ENCODE measurements at regions not wholly inside any gene's neighbourhood (a gene's known extent, or its start where the extent isn't known, plus 50 kb on each side); places are given as distances from the start of the nearest gene placed in this dataset.

- H3K79me2 ChIP-seq (ENCODE audit: control insufficient read depth, insufficient read depth, low read length) = no peaks in the 10 kb centered on the region
- POLR2A ChIA-PET = interaction anchor here (1.5 kb wide), 1 partner anchor 18 kb away, joined by 7 read pairs; no protein-coding TSS in a partner anchor
- H3K4me1 ChIP-seq (ENCODE audit: control insufficient read depth, insufficient read depth, low read length) = peaks cover 22% of the 10 kb centered on the region
- no TSS peak for BruUV-seq (replicated peaks)
- H3K4me3 ChIP-seq = no peak overlapping the region
- no peak overlapping the region for H3K4me2 ChIP-seq (ENCODE audit: control insufficient read depth, insufficient read depth)
- SMC1A ChIA-PET (ENCODE audit: uncharacterized antibody, unreplicated experiment) = interaction anchor here (1.0 to 1.2 kb wide), 2 partner anchors 11 to 18 kb away, joined by 3 read pairs; no protein-coding TSS in a partner anchor
- intact Hi-C loops (cut with micrococcal nuclease; ENCODE audit: unreplicated experiment) = no loop called here
- in situ Hi-C loops (cut with MboI) = no loop called here
- peaks cover 3% of the 10 kb centered on the region; the same call in 1 of the 3 replicates for H3K9me3 ChIP-seq (replicated peaks; ENCODE audit: control insufficient read depth, insufficient read depth, low read length)
- H4K20me1 ChIP-seq (ENCODE audit: control insufficient read depth, insufficient read depth) = no peaks in the 10 kb centered on the region
- H3K27ac ChIP-seq (ENCODE audit: control insufficient read depth, insufficient read depth) = no peak overlapping the region
- TF ChIP-seq SUZ12 (IDR thresholded peaks at IDR 0.05; ENCODE audit: unreplicated experiment) (no peak), SKIL (IDR thresholded peaks at IDR 0.05; ENCODE audit: low read depth, poor library complexity, severe bottlenecking) (no peak), IRF5 (IDR thresholded peaks at IDR 0.05; ENCODE audit: borderline replicate concordance) (no peak), PAX5 (IDR thresholded peaks at IDR 0.05; ENCODE audit: borderline replicate concordance, low read depth, low read length) (no peak), BMI1 (IDR thresholded peaks at IDR 0.05; ENCODE audit: borderline replicate concordance) (no peak), BCL3 (IDR thresholded peaks at IDR 0.05; ENCODE audit: borderline replicate concordance, insufficient read depth, low read depth, low read length, poor library complexity, severe bottlenecking) (no peak), SMARCA5 (IDR thresholded peaks at IDR 0.05) (no peak), STAT1 (conservative IDR thresholded peaks at IDR 0.05) (no peak), ZNF217 (IDR thresholded peaks at IDR 0.05) (no peak), TAF1 (IDR thresholded peaks at IDR 0.05; ENCODE audit: borderline replicate concordance, low read depth, low read length) (no peak), MAX (IDR thresholded peaks at IDR 0.05; ENCODE audit: low read depth, low read length) (no peak), TCF3 (IDR thresholded peaks at IDR 0.05; ENCODE audit: borderline replicate concordance, insufficient read depth, low read depth, low read length) (no peak), SUPT20H (IDR thresholded peaks at IDR 0.05; ENCODE audit: borderline replicate concordance, control insufficient read depth, low read depth, low read length) (no peak), MYB (IDR thresholded peaks at IDR 0.05; ENCODE audit: borderline replicate concordance, low read depth, low read length) (no peak), MYC (IDR thresholded peaks at IDR 0.05; ENCODE audit: insufficient read depth, insufficient read length, insufficient replicate concordance, low read length, severe bottlenecking) (no peak)
- CTCF ChIA-PET = interaction anchor here (0.6 to 1.3 kb wide), 4 partner anchors 8 to 27 kb away, joined by 3 read pairs; no protein-coding TSS in a partner anchor
- peak; percentile 13 for FAIRE-seq
- WGBS (ENCODE audit: insufficient coverage, insufficient replicate concordance, low lambda C conversion rate, missing lambda C conversion rate) = 76% methylated on average over 11 of the region's 11 CpGs
- H3K27me3 ChIP-seq (replicated peaks in 1 of 2; ENCODE audit: control insufficient read depth in 2 of 2, insufficient read depth in 2 of 2, low read length in 1 of 2) = no peaks in the 10 kb centered on the region
- RAD21 ChIA-PET (ENCODE audit: unreplicated experiment) = interaction anchor here (2.4 kb wide), 1 partner anchor 19 kb away, joined by 20 read pairs; no protein-coding TSS in a partner anchor
- no peak for DNase-seq (ENCODE audit: low read depth, low spot score)
- H3K36me3 ChIP-seq (ENCODE audit: control insufficient read depth in 2 of 2, insufficient read depth in 2 of 2, low read length in 1 of 2) = no peaks in the 10 kb centered on the region
- H3K9ac ChIP-seq (ENCODE audit: control insufficient read depth, insufficient read depth, low read length) = no peak overlapping the region
- ATAC-seq = no peak
- H2AFZ ChIP-seq (ENCODE audit: control insufficient read depth, low read depth, low read length) = no peak overlapping the region
These were observed 469.4 kb downstream of the PREX1 start for GRCh38 chr20:48358176-48359054.
